ENCODE measurements at regions not wholly inside any gene's neighbourhood (a gene's known extent, or its start where the extent isn't known, plus 50 kb on each side); places are given as distances from the start of the nearest gene placed in this dataset.
"Not testable (repeated sequence)": the region's sequence is repeated elsewhere in the genome, so short reads cannot be mapped to it uniquely, and the experiment has no call there.

- no peak for DNase-seq (ENCODE audit: low spot score)
These were observed 74.6 kb downstream of the UTRN start for GRCh38 chr6:144359783-144360182.

GRCh38 chr6:144360401-144360800 lies 75.3 kb downstream of the UTRN start:
- no peak for DNase-seq (ENCODE audit: low spot score)

- DNase-seq (ENCODE audit: low spot score): no peak
These were observed 75.9 kb downstream of the UTRN start for GRCh38 chr6:144361016-144361415.

- no peak for DNase-seq (ENCODE audit: low spot score)
These were observed 77.2 kb downstream of the UTRN start for GRCh38 chr6:144362042-144363018.

- no peak for DNase-seq (ENCODE audit: low spot score)
These were observed 79.1 kb downstream of the UTRN start for GRCh38 chr6:144364208-144364720.

GRCh38 chr6:144364782-144365181 lies 79.6 kb downstream of the UTRN start:
- no peak for DNase-seq (ENCODE audit: low spot score)

GRCh38 chr6:144365271-144365670 lies 80.1 kb downstream of the UTRN start:
- DNase-seq (ENCODE audit: low spot score): no peak

- DNase-seq (ENCODE audit: low spot score): not testable (repeated sequence)
These were observed 84.6 kb downstream of the UTRN start for GRCh38 chr6:144369696-144370095.

- DNase-seq (ENCODE audit: low spot score): no peak
These were observed 87.0 kb downstream of the UTRN start for GRCh38 chr6:144372116-144372515.

- DNase-seq (ENCODE audit: low spot score): no peak
These were observed 87.8 kb downstream of the UTRN start for GRCh38 chr6:144372611-144373594.

- DNase-seq (ENCODE audit: low spot score): not testable (repeated sequence)
These were observed 89.4 kb downstream of the UTRN start for GRCh38 chr6:144374525-144374924.

- DNase-seq (ENCODE audit: low spot score): no peak
These were observed 92.6 kb downstream of the UTRN start for GRCh38 chr6:144377586-144378210.

- DNase-seq (ENCODE audit: low spot score): no peak
These were observed 93.3 kb downstream of the UTRN start for GRCh38 chr6:144378437-144378836.

- no peak for DNase-seq (ENCODE audit: low spot score)
These were observed 94.2 kb downstream of the UTRN start for GRCh38 chr6:144379356-144379755.

GRCh38 chr6:144381499-144381898 lies 96.4 kb downstream of the UTRN start:
- DNase-seq (ENCODE audit: low spot score): not testable (repeated sequence)

- DNase-seq (ENCODE audit: low spot score): no peak
These were observed 98.2 kb downstream of the UTRN start for GRCh38 chr6:144383336-144383735.

GRCh38 chr6:144384427-144384826 lies 99.3 kb downstream of the UTRN start:
- DNase-seq (ENCODE audit: low spot score): no peak

- not testable (repeated sequence) for DNase-seq (ENCODE audit: low spot score)
These were observed 104.3 kb downstream of the UTRN start for GRCh38 chr6:144389474-144389873.

GRCh38 chr6:144390202-144390601 lies 105.1 kb downstream of the UTRN start:
- DNase-seq (ENCODE audit: low spot score): no peak

GRCh38 chr6:144390886-144391285 lies 105.8 kb downstream of the UTRN start:
- no peak for DNase-seq (ENCODE audit: low spot score)

- DNase-seq (ENCODE audit: low spot score): no peak
These were observed 107.4 kb downstream of the UTRN start for GRCh38 chr6:144392536-144392935.

GRCh38 chr6:144394210-144394609 lies 109.1 kb downstream of the UTRN start:
- no peak for DNase-seq (ENCODE audit: low spot score)

Measured in germinal center (tissue), 1 donor.